ENCODE measurements at regions not wholly inside any gene's neighbourhood (a gene's known extent, or its start where the extent isn't known, plus 50 kb on each side); places are given as distances from the start of the nearest gene placed in this dataset.

DNA sequence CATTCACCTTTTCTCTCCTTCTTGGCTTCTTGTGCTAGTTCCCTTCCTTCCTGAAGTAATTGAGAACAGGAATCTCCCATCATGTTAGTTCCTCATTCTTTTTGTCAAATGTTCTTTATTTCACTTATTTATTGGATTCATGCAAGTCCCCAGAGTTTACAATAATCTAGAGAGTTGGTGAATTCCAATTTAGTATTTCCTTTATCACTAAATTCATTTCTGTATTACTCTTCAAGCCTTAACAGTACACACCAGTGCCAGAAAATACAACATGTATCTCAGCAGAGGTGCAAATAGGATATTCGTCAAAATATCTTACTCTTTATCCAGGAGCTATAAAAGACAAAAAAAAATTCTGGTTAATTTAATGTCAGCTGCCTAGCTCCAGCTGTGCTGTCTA, 121.9 kb upstream of the SETBP1 start:
- no peak overlapping the region for H3K4me3 ChIP-seq (ENCODE audit: low read depth, low read length, poor library complexity, severe bottlenecking)
- no peaks in the 10 kb centered on the region for H3K27me3 ChIP-seq (replicated peaks; ENCODE audit: insufficient read depth, low read depth, low read length, poor library complexity)
- no peak for DNase-seq (ENCODE audit: low spot score)
- POLR2A ChIA-PET (ENCODE audit: low non-redundant PET) = no interaction called here
- H3K36me3 ChIP-seq (ENCODE audit: insufficient read depth, low read length, poor library complexity, severe bottlenecking) = no peaks in the 10 kb centered on the region
- no peak for TF ChIP-seq EZH2 (IDR thresholded peaks at IDR 0.05; ENCODE audit: borderline replicate concordance, low read depth, low read length, poor library complexity, severe bottlenecking)
- TF ChIP-seq CTCF (conservative IDR thresholded peaks at IDR 0.05; ENCODE audit: low read depth, low read length) = no peak
- H3K4me1 ChIP-seq (ENCODE audit: insufficient read depth, low read length, poor library complexity, severe bottlenecking) = peaks cover 25% of the 10 kb centered on the region
- intact Hi-C loops (cut with micrococcal nuclease; ENCODE audit: unreplicated experiment) = no loop called here
- no peak overlapping the region for H3K27ac ChIP-seq (ENCODE audit: low read depth, low read length, poor library complexity, severe bottlenecking)
- no peaks in the 10 kb centered on the region for H3K9me3 ChIP-seq (ENCODE audit: low read depth, low read length, poor library complexity, severe bottlenecking)
- BruUV-seq (replicated peaks) = no TSS peak
- CTCF ChIA-PET = no interaction called here

- Histone ChIP-seq H3K27me3 (replicated peaks; ENCODE audit: insufficient read depth, low read depth, low read length, poor library complexity) (no peaks in the 10 kb centered on the region), H3K9me3 (ENCODE audit: low read depth, low read length, poor library complexity, severe bottlenecking) (no peaks in the 10 kb centered on the region), H3K4me3 (ENCODE audit: low read depth, low read length, poor library complexity, severe bottlenecking) (no peak overlapping the region), H3K36me3 (ENCODE audit: insufficient read depth, low read length, poor library complexity, severe bottlenecking) (no peaks in the 10 kb centered on the region), H3K4me1 (ENCODE audit: insufficient read depth, low read length, poor library complexity, severe bottlenecking) (peaks cover 25% of the 10 kb centered on the region), H3K27ac (ENCODE audit: low read depth, low read length, poor library complexity, severe bottlenecking) (no peak overlapping the region)
- BruUV-seq (replicated peaks) = no TSS peak
- intact Hi-C loops (cut with micrococcal nuclease; ENCODE audit: unreplicated experiment) = no loop called here
- ChIA-PET POLR2A (ENCODE audit: low non-redundant PET) (no interaction called here), CTCF (no interaction called here)
- DNase-seq (ENCODE audit: low spot score) = no peak
- TF ChIP-seq CTCF (conservative IDR thresholded peaks at IDR 0.05; ENCODE audit: low read depth, low read length) (no peak), EZH2 (IDR thresholded peaks at IDR 0.05; ENCODE audit: borderline replicate concordance, low read depth, low read length, poor library complexity, severe bottlenecking) (no peak)
Measured at GRCh38 chr18:44562986-44563385, 117.7 kb upstream of the SETBP1 start.

DNA sequence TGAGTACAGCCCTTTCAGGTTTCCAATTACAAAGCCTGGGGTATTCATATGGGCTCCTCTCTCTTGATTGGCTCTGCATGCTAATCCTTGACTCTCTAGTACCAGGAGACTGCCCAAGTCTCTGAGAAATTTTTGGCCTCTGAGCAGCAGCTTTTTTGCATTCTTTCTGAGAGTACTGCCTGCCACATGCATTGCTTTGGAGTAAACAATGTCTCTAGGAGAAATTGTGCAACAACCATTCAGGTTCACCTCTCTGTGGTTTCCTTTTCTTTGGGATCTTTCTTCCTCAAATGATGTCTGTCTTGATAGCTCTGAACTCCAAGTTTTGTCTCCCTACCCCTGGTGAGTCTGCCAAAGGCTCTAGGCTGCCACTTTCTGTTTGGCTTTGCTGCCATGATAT, 115.8 kb upstream of the SETBP1 start:
- no peak overlapping the region for H3K4me3 ChIP-seq (ENCODE audit: low read depth, low read length, poor library complexity, severe bottlenecking)
- no peak overlapping the region for H3K27ac ChIP-seq (ENCODE audit: low read depth, low read length, poor library complexity, severe bottlenecking)
- no peak for DNase-seq (ENCODE audit: low spot score)
- intact Hi-C loops (cut with micrococcal nuclease; ENCODE audit: unreplicated experiment) = no loop called here
- CTCF ChIA-PET = no interaction called here
- BruUV-seq (replicated peaks) = no TSS peak
- no peaks in the 10 kb centered on the region for H3K27me3 ChIP-seq (replicated peaks; ENCODE audit: insufficient read depth, low read depth, low read length, poor library complexity)
- peaks cover 13% of the 10 kb centered on the region for H3K4me1 ChIP-seq (ENCODE audit: insufficient read depth, low read length, poor library complexity, severe bottlenecking)
- H3K9me3 ChIP-seq (ENCODE audit: low read depth, low read length, poor library complexity, severe bottlenecking) = no peaks in the 10 kb centered on the region
- POLR2A ChIA-PET (ENCODE audit: low non-redundant PET) = no interaction called here
- TF ChIP-seq CTCF (conservative IDR thresholded peaks at IDR 0.05; ENCODE audit: low read depth, low read length) (no peak), EZH2 (IDR thresholded peaks at IDR 0.05; ENCODE audit: borderline replicate concordance, low read depth, low read length, poor library complexity, severe bottlenecking) (no peak)
- H3K36me3 ChIP-seq (ENCODE audit: insufficient read depth, low read length, poor library complexity, severe bottlenecking) = no peaks in the 10 kb centered on the region

All from A673 (cell line).